Choroid plexus epithelial cell (primary cell): ENCODE measurements at regions not wholly inside any gene's neighbourhood (a gene's known extent, or its start where the extent isn't known, plus 50 kb on each side); places are given as distances from the start of the nearest gene placed in this dataset.

ENCODE experiments used
- DNase-seq: peaks from one replicate; pipeline ENCODE4 v3.0.0-alpha.2; 2010; ENCODE audit warnings: low read depth
- H3K4me3 ChIP-seq: 2 replicates; pipeline ENCODE4 v1.5.1; 2011; ENCODE audit warnings: low read depth, mild to moderate bottlenecking, control low read depth, low read length, moderate library complexity
- CTCF ChIP-seq: conservative IDR thresholded peaks from 2 replicates; pipeline ENCODE4 v1.5.1; 2011; ENCODE audit warnings: low read depth, mild to moderate bottlenecking, control low read depth, inconsistent platforms, low read length, moderate library complexity

GRCh38 chr1:234715252-234716014, 105.5 kb upstream of the IRF2BP2 start:
- H3K4me3 ChIP-seq, result no peak overlapping the region
- DNase-seq, result no peak
- no peak for TF ChIP-seq CTCF

GRCh38 chr1:234713859-234714258, 103.9 kb upstream of the IRF2BP2 start:
- H3K4me3 ChIP-seq, result no peak overlapping the region
- TF ChIP-seq CTCF, result no peak
- DNase-seq, result no peak

GRCh38 chr1:234713440-234713839, 103.5 kb upstream of the IRF2BP2 start:
- no peak for DNase-seq
- H3K4me3 ChIP-seq, result no peak overlapping the region
- no peak for TF ChIP-seq CTCF

- H3K4me3 ChIP-seq, result no peak overlapping the region
- TF ChIP-seq CTCF, result no peak
- no peak for DNase-seq
Observed at GRCh38 chr1:234712891-234713305, 102.9 kb upstream of the IRF2BP2 start.

GRCh38 chr1:234710936-234711724, 101.2 kb upstream of the IRF2BP2 start:
- TF ChIP-seq CTCF, result no peak
- no peak for DNase-seq
- H3K4me3 ChIP-seq, result no peak overlapping the region

GRCh38 chr1:234710381-234710780, 100.4 kb upstream of the IRF2BP2 start:
- H3K4me3 ChIP-seq, result no peak overlapping the region
- no peak for TF ChIP-seq CTCF
- no peak for DNase-seq
